Astrocyte (in vitro differentiated cells and primary cell): ENCODE measurements at regions not wholly inside any gene's neighbourhood (a gene's known extent, or its start where the extent isn't known, plus 50 kb on each side); places are given as distances from the start of the nearest gene placed in this dataset.

ENCODE experiments used
- DNase-seq: peaks from one replicate; pipeline ENCODE4 v3.0.0-alpha.2; 2010; ENCODE audit warnings: low read depth
- FAIRE-seq: peaks from 2 replicates; lab custom pipeline; 2011; peaks lifted over from hg19 to GRCh38; lab: Jason Lieb, UNC
- H2AFZ ChIP-seq: 2 replicates; pipeline ENCODE4 v1.6.0; 2012; ENCODE audit warnings: low read depth, low read length, inconsistent platforms
- H3K27ac ChIP-seq: 2 replicates; pipeline ENCODE4 v1.5.1; 2011; ENCODE audit warnings: low read depth, low read length, inconsistent platforms
- H3K27me3 ChIP-seq: 2 replicates; pipeline ENCODE4 v1.6.0; 2011; ENCODE audit warnings: low read length, inconsistent platforms; ENCODE audit not compliant: insufficient read depth
- H3K36me3 ChIP-seq: 2 replicates; pipeline ENCODE4 v1.5.1; 2011; ENCODE audit warnings: low read length, inconsistent platforms; ENCODE audit not compliant: insufficient read depth
- H3K4me1 ChIP-seq: 2 replicates; pipeline ENCODE4 v1.5.1; 2011; ENCODE audit warnings: low read length, inconsistent platforms; ENCODE audit not compliant: insufficient read depth
- H3K4me2 ChIP-seq: 2 replicates; pipeline ENCODE4 v1.6.0; 2012; ENCODE audit warnings: low read length, inconsistent platforms
- H3K4me3 ChIP-seq: 2 replicates; pipeline ENCODE4 v1.5.1; 2011; ENCODE audit warnings: low read depth, mild to moderate bottlenecking, low read length, inconsistent platforms; ENCODE audit not compliant: insufficient read depth
- H3K79me2 ChIP-seq: 2 replicates; pipeline ENCODE4 v1.6.0; 2012; ENCODE audit warnings: mild to moderate bottlenecking, low read length, inconsistent platforms; ENCODE audit not compliant: insufficient read depth
- H3K9ac ChIP-seq: 2 replicates; pipeline ENCODE4 v1.6.0; 2012; ENCODE audit warnings: mild to moderate bottlenecking, low read length, inconsistent platforms
- H3K9me3 ChIP-seq: 2 replicates; pipeline ENCODE4 v1.5.1; 2012; ENCODE audit warnings: low read depth, mild to moderate bottlenecking, low read length, inconsistent platforms; ENCODE audit not compliant: insufficient read depth
- H4K20me1 ChIP-seq: 2 replicates; pipeline ENCODE4 v1.6.0; 2012; ENCODE audit warnings: low read length, inconsistent platforms; ENCODE audit not compliant: insufficient read depth
- H3K27ac Mint-ChIP-seq: one replicate; pipeline ENCODE4 v1.8.0; 2021; ENCODE audit warnings: mild to moderate bottlenecking, mixed read lengths; ENCODE audit not compliant: unreplicated experiment
- H3K27me3 Mint-ChIP-seq: one replicate; pipeline ENCODE4 v1.8.0; 2021; ENCODE audit warnings: low read depth, mixed read lengths; ENCODE audit not compliant: unreplicated experiment
- H3K36me3 Mint-ChIP-seq: one replicate; pipeline ENCODE4 v1.8.0; 2021; ENCODE audit warnings: low read depth, mixed read lengths; ENCODE audit not compliant: unreplicated experiment
- H3K4me1 Mint-ChIP-seq: one replicate; pipeline ENCODE4 v1.8.0; 2021; ENCODE audit warnings: low read depth, mixed read lengths; ENCODE audit not compliant: unreplicated experiment
- H3K4me3 Mint-ChIP-seq: one replicate; pipeline ENCODE4 v1.8.0; 2021; ENCODE audit warnings: mild to moderate bottlenecking, moderate library complexity, mixed read lengths; ENCODE audit not compliant: unreplicated experiment
- H3K9me3 Mint-ChIP-seq: one replicate; pipeline ENCODE4 v1.8.0; 2021; ENCODE audit warnings: mild to moderate bottlenecking, mixed read lengths; ENCODE audit not compliant: unreplicated experiment
- EZH2 ChIP-seq: IDR thresholded peaks from 2 replicates; pipeline ENCODE4 v1.6.1; 2012; ENCODE audit warnings: mild to moderate bottlenecking, low read length, inconsistent platforms; ENCODE audit not compliant: insufficient read depth
- TF ChIP-seq, protein P1 (sequence below): IDR thresholded peaks from 2 replicates; pipeline ENCODE4 v1.5.1; 2011; ENCODE audit warnings: low read depth, mild to moderate bottlenecking, inconsistent platforms, low read length, moderate library complexity; ENCODE audit not compliant: insufficient read depth

DNA sequence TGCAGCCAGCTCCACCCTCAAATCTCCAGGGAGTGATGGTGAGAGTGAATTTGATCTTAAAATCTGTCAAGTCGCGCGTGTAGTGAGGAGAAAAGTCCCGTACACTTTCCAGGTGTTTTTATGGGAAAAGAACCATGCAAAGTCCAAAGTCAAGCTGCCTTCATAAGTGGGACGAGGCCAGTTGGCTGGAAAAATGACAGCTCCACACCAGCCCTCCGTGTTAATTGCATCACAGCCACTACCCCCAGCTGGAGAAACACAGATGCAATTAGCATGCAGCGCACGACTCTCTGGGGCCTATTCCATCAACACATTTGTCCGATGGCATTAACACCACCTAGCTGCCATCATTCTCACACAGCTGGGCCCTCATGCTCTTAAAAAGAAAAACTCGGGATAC is 68.4 kb downstream of the KLHDC7A start:
- no peaks in the 10 kb centered on the region for H3K36me3 Mint-ChIP-seq
- no peak overlapping the region for H3K9ac ChIP-seq

DNA sequence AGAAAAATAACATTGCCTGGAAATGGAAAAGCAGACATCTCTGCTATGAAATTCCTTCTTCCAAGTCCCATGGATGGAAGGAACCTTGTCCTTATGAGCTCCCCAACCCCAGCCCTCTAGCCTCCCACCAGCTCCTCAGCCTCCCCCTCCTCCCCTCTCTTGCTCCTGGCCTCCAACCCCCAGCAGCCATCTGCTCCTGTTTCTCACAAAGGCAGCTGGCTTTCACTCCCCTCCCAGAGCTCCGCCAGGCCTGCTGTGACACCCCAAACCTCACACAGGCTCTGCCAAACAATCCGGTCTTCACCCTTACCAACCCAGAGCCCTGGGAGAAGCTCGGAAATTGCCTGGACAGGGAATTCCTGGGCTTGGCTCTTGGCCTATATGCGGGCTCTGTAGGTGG is 69.2 kb downstream of the KLHDC7A start:
- no peak for TF ChIP-seq EZH2
- TF ChIP-seq, protein P1, sequence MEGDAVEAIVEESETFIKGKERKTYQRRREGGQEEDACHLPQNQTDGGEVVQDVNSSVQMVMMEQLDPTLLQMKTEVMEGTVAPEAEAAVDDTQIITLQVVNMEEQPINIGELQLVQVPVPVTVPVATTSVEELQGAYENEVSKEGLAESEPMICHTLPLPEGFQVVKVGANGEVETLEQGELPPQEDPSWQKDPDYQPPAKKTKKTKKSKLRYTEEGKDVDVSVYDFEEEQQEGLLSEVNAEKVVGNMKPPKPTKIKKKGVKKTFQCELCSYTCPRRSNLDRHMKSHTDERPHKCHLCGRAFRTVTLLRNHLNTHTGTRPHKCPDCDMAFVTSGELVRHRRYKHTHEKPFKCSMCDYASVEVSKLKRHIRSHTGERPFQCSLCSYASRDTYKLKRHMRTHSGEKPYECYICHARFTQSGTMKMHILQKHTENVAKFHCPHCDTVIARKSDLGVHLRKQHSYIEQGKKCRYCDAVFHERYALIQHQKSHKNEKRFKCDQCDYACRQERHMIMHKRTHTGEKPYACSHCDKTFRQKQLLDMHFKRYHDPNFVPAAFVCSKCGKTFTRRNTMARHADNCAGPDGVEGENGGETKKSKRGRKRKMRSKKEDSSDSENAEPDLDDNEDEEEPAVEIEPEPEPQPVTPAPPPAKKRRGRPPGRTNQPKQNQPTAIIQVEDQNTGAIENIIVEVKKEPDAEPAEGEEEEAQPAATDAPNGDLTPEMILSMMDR: no peak
- Histone ChIP-seq H3K79me2 (no peaks in the 10 kb centered on the region), H3K9ac (no peak overlapping the region), H4K20me1 (no peaks in the 10 kb centered on the region), H3K36me3 (no peaks in the 10 kb centered on the region), H3K4me1 (no peaks in the 10 kb centered on the region), H3K27ac (no peak overlapping the region), H3K4me2 (no peak overlapping the region), H3K4me3 (no peak overlapping the region), H3K27me3 (no peaks in the 10 kb centered on the region), H2AFZ (no peak overlapping the region), H3K9me3 (no peaks in the 10 kb centered on the region)
- no peaks in the 10 kb centered on the region for H3K36me3 Mint-ChIP-seq
- no peaks in the 10 kb centered on the region for H3K4me1 Mint-ChIP-seq
- H3K9me3 Mint-ChIP-seq: peaks cover 5% of the 10 kb centered on the region
- peaks cover 75% of the 10 kb centered on the region for H3K27me3 Mint-ChIP-seq
- no peak overlapping the region for H3K27ac Mint-ChIP-seq
- DNase-seq: no peak
- no peak for FAIRE-seq
- no peak overlapping the region for H3K4me3 Mint-ChIP-seq

More for the DNA sequence above, 68.4 kb downstream of the KLHDC7A start:
- Histone ChIP-seq H3K27me3 (no peaks in the 10 kb centered on the region), H3K9me3 (no peaks in the 10 kb centered on the region), H3K36me3 (no peaks in the 10 kb centered on the region), H3K27ac (no peak overlapping the region), H3K4me3 (no peak overlapping the region), H3K4me2 (no peak overlapping the region), H3K4me1 (no peaks in the 10 kb centered on the region), H3K79me2 (no peaks in the 10 kb centered on the region), H4K20me1 (no peaks in the 10 kb centered on the region), H2AFZ (no peak overlapping the region)
- Mint-ChIP-seq H3K27me3 (peaks cover 83% of the 10 kb centered on the region), H3K4me1 (no peaks in the 10 kb centered on the region), H3K27ac (no peak overlapping the region), H3K9me3 (peaks cover 7% of the 10 kb centered on the region), H3K4me3 (no peak overlapping the region)
- FAIRE-seq (no peak), DNase-seq (no peak)
- TF ChIP-seq, protein P1: no peak
- TF ChIP-seq EZH2: no peak

DNA sequence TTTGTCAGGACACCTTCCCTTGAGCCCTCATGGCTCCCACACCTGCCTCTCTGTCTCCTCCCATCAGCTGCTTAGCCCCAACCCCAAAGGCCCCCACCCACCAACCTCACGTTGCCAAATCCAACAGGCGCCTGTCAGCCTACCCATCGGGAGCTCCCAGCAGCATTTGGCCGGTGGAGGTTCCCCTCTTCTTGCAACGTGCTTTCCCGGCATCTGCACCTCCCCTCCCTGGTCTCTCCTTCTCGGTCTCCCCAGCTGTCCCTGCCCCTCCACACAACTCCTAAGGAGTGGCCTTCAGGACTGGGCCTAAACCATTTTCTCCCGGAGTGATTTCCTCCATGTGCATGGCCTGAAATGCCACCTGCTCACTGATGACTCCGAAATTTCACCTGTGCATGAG is 71.9 kb downstream of the KLHDC7A start:
- Histone ChIP-seq H3K27me3 (no peaks in the 10 kb centered on the region), H3K27ac (no peak overlapping the region), H3K79me2 (no peaks in the 10 kb centered on the region), H3K9ac (no peak overlapping the region), H2AFZ (no peak overlapping the region), H3K9me3 (no peaks in the 10 kb centered on the region), H4K20me1 (no peaks in the 10 kb centered on the region), H3K4me1 (no peaks in the 10 kb centered on the region), H3K4me3 (no peak overlapping the region), H3K4me2 (no peak overlapping the region), H3K36me3 (no peaks in the 10 kb centered on the region)
- TF ChIP-seq EZH2: no peak
- TF ChIP-seq, protein P1: no peak
- Mint-ChIP-seq H3K36me3 (no peaks in the 10 kb centered on the region), H3K4me1 (no peaks in the 10 kb centered on the region), H3K9me3 (peaks cover 5% of the 10 kb centered on the region), H3K27me3 (peaks cover 60% of the 10 kb centered on the region), H3K27ac (no peak overlapping the region), H3K4me3 (no peak overlapping the region)
- DNase-seq: no peak
- no peak for FAIRE-seq
